GM12801 (cell line): ENCODE measurements at regions not wholly inside any gene's neighbourhood (a gene's known extent, or its start where the extent isn't known, plus 50 kb on each side); places are given as distances from the start of the nearest gene placed in this dataset.

Experiments
- CTCF ChIP-seq: IDR thresholded peaks from one replicate; pipeline ENCODE4 v1.5.1; 2011; ENCODE audit warnings: control low read depth; ENCODE audit not compliant: insufficient read length; ENCODE audit errors: extremely low read depth

GRCh38 chr15:69597061-69597592 is 144.5 kb downstream of the RPLP1 start:
- no peak for TF ChIP-seq CTCF

GRCh38 chr15:69599271-69599670 is 146.7 kb downstream of the RPLP1 start:
- TF ChIP-seq CTCF = no peak

- no peak for TF ChIP-seq CTCF
Measured at GRCh38 chr15:69600556-69601085, 148.0 kb downstream of the RPLP1 start.

- TF ChIP-seq CTCF = no peak
Measured at GRCh38 chr15:69601711-69602504, 149.3 kb downstream of the RPLP1 start.

GRCh38 chr15:69602921-69603320 is 150.3 kb downstream of the RPLP1 start:
- no peak for TF ChIP-seq CTCF

- no peak for TF ChIP-seq CTCF
Measured at GRCh38 chr15:69603369-69604071, 150.9 kb downstream of the RPLP1 start.

GRCh38 chr15:69604072-69604411 is 151.4 kb downstream of the RPLP1 start:
- no peak for TF ChIP-seq CTCF
